ENCODE measurements at regions not wholly inside any gene's neighbourhood (a gene's known extent, or its start where the extent isn't known, plus 50 kb on each side); places are given as distances from the start of the nearest gene placed in this dataset.

DNA sequence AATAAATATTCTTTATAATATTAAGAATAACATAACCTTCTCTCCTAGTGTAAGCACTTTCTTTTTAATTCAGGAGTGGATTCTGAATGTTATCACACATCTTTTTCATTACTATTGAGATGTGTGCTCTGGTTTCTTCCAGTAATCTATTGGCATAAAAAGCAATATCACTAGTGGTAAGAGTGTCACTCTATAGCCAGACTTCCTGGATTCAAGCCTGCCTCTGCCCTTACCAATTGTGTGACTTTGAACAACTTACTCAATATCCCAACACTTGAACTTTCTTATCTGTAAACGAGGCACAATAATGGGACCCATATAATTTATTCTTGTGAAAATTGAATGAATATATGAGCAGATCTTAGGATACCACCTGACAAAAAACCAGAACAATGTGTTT lies 71.0 kb downstream of the SEM1 start:
- Mint-ChIP-seq H3K36me3 (ENCODE audit: low read depth) (no peaks in the 10 kb centered on the region), H3K27me3 (no peaks in the 10 kb centered on the region), H3K4me3 (no peak overlapping the region), H3K9me3 (no peaks in the 10 kb centered on the region), H3K27ac (no peak overlapping the region), H3K4me1 (no peaks in the 10 kb centered on the region)
- ATAC-seq (replicated peaks), result no peak

DNA sequence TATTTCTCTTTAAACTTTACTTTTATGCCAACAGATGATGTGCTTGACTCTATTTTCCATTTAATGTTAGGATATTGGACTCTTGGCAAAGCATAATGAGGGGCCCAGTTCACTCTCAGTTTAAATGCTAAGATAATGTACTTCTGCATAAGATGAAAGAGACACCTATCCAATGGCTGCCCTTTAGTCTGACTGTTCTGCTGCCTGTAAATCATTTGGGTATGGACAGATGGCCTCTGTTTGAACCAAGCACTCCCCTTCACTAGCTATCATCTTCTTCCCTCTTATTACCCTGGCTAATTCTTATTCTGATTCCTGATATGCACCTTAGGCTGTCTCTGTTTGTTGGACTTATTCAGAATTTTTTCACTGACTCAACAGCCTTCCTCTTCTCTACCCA lies 72.1 kb downstream of the SEM1 start:
- Mint-ChIP-seq H3K4me3 (no peak overlapping the region), H3K4me1 (no peaks in the 10 kb centered on the region)
- ATAC-seq (replicated peaks), result no peak

GRCh38 chr7:96636979-96637378 lies 72.7 kb downstream of the SEM1 start:
- H3K4me1 Mint-ChIP-seq, result no peaks in the 10 kb centered on the region
- no peaks in the 10 kb centered on the region for H3K9me3 Mint-ChIP-seq
- no peak overlapping the region for H3K4me3 Mint-ChIP-seq
- no peaks in the 10 kb centered on the region for H3K27me3 Mint-ChIP-seq
- no peak overlapping the region for H3K27ac Mint-ChIP-seq
- ATAC-seq (replicated peaks), result no peak
- H3K36me3 Mint-ChIP-seq (ENCODE audit: low read depth), result no peaks in the 10 kb centered on the region

More for the DNA sequence above, 72.1 kb downstream of the SEM1 start:
- Mint-ChIP-seq H3K36me3 (ENCODE audit: low read depth) (no peaks in the 10 kb centered on the region), H3K27me3 (no peaks in the 10 kb centered on the region), H3K27ac (no peak overlapping the region), H3K9me3 (no peaks in the 10 kb centered on the region)

DNA sequence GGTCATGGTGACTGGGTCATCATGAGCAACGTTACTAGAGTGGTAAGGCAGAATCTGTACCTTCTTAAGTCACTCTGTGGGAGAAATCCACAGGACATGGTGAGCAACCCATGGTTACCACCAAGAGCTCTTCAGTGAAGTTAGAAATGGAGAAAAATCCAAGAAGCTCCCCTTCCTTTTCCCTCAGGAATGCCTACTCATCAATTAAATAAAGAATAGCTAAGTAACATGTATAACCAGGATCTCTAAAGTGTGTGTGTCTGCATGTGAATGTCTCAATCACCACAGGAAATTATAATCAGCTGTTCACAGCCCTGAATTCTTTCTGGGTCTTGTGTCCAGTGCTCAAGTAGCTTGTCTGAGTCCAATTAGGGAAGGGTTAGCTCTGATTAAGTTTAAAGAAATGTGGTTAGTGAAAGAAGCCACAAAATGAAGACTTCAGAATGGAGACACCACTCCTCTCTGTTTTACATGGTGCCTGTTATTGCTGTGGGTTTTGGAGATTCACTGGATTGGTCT lies 73.2 kb downstream of the SEM1 start:
- no peaks in the 10 kb centered on the region for H3K27me3 Mint-ChIP-seq
- no peak overlapping the region for H3K4me3 Mint-ChIP-seq
- no peaks in the 10 kb centered on the region for H3K4me1 Mint-ChIP-seq
- H3K27ac Mint-ChIP-seq, result no peak overlapping the region
- H3K9me3 Mint-ChIP-seq, result no peaks in the 10 kb centered on the region
- ATAC-seq (replicated peaks), result no peak
- no peaks in the 10 kb centered on the region for H3K36me3 Mint-ChIP-seq (ENCODE audit: low read depth)

GRCh38 chr7:96629884-96630283 lies 79.8 kb downstream of the SEM1 start:
- Mint-ChIP-seq H3K27me3 (no peaks in the 10 kb centered on the region), H3K9me3 (peaks cover 15% of the 10 kb centered on the region), H3K36me3 (ENCODE audit: low read depth) (no peaks in the 10 kb centered on the region), H3K4me1 (no peaks in the 10 kb centered on the region), H3K27ac (no peak overlapping the region), H3K4me3 (no peak overlapping the region)
- ATAC-seq (replicated peaks), result no peak

GRCh38 chr7:96624954-96625353 lies 84.7 kb downstream of the SEM1 start:
- H3K4me1 Mint-ChIP-seq, result no peaks in the 10 kb centered on the region

DNA sequence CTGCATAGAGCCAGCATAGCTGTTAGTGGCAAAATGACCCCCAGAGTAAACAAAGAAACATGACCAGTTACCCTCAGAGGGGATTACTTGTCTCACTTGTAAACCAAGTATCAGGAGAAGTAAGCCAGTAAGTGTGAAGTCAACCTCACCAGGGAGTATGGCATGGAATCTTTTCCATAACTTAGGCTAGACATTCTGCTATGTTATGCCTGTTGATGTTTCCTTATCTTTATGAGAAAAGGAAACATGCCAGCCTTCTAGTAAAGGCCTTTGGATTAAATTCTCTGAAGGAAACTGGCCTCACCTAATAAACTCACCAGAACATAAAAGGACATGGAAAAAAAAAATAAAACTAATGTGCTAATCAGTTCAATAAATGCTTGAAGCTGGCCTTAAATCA lies 87.7 kb downstream of the SEM1 start:
- Mint-ChIP-seq H3K9me3 (peaks cover 15% of the 10 kb centered on the region), H3K4me1 (no peaks in the 10 kb centered on the region), H3K27ac (no peak overlapping the region), H3K4me3 (no peak overlapping the region), H3K27me3 (peaks cover 9% of the 10 kb centered on the region), H3K36me3 (ENCODE audit: low read depth) (peaks cover 5% of the 10 kb centered on the region)
- no peak for ATAC-seq (replicated peaks)

More at GRCh38 chr7:96624954-96625353, 84.7 kb downstream of the SEM1 start:
- peaks cover 5% of the 10 kb centered on the region for H3K36me3 Mint-ChIP-seq (ENCODE audit: low read depth)
- ATAC-seq (replicated peaks), result no peak
- no peak overlapping the region for H3K4me3 Mint-ChIP-seq
- H3K27me3 Mint-ChIP-seq, result peaks cover 4% of the 10 kb centered on the region
- H3K27ac Mint-ChIP-seq, result no peak overlapping the region
- H3K9me3 Mint-ChIP-seq, result peaks cover 21% of the 10 kb centered on the region

DNA sequence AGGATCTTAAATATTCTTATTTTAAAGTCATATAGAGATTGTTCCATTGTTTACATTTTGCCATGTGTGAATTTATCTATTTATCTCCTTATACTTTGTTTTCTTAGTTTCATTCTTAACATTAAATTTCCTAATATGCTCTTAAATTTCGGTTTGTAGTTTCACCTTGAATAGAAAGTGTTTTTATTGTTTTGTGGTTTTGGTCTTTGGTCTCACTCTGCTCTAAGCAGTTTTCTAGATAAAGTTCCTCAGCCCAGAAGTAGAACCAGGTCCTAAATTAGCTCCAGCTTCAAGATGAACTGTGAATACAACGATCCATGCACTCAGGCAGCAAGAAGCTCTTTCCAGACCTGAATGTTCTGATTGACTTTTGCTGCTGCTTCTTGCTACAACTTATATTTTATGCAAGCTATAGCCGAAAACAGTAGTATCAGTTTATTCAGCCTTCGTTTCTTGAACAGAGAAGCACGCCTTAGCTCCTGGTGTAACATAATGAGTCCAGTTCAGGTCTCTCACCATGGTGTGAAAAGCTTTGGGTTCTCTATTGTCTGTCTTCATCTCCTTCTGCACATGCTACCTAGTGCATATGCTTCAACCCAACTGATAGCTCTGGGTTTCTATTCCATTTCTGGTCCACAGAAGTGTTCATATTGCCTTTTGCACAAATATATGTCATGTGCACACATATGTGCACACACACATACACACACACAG lies 95.3 kb downstream of the SEM1 start:
- Mint-ChIP-seq H3K4me3 (no peak overlapping the region), H3K4me1 (no peaks in the 10 kb centered on the region), H3K9me3 (peaks cover 17% of the 10 kb centered on the region), H3K27ac (no peak overlapping the region), H3K27me3 (peaks cover 6% of the 10 kb centered on the region), H3K36me3 (ENCODE audit: low read depth) (no peaks in the 10 kb centered on the region)
- no peak for ATAC-seq (replicated peaks)

DNA sequence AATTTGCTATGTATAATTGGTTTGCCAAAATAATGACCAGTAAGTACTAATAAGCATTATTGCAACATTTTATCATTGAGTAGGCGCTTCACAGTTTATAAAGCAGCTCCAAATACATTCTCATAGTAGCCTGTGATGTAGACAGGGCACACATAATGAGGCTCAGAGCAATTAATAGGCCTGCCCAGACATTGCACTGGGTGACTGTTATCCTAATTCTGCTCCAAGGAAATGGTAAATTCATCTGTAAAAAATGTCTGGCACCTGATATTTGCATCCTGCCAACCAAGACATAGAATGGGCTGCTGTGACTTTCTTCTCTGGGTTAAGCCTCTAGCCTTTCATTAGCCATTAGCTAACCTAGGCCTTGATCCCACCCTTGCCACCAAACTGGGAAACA lies 97.6 kb downstream of the SEM1 start:
- H3K4me1 Mint-ChIP-seq, result no peaks in the 10 kb centered on the region
- ATAC-seq (replicated peaks), result no peak
- no peak overlapping the region for H3K4me3 Mint-ChIP-seq
- H3K27ac Mint-ChIP-seq, result no peak overlapping the region
- H3K9me3 Mint-ChIP-seq, result peaks cover 11% of the 10 kb centered on the region
- peaks cover 6% of the 10 kb centered on the region for H3K27me3 Mint-ChIP-seq
- H3K36me3 Mint-ChIP-seq (ENCODE audit: low read depth), result no peaks in the 10 kb centered on the region

GRCh38 chr7:96605045-96605716 lies 104.5 kb downstream of the SEM1 start:
- Mint-ChIP-seq H3K4me1 (no peaks in the 10 kb centered on the region), H3K27ac (no peak overlapping the region), H3K4me3 (no peak overlapping the region), H3K36me3 (ENCODE audit: low read depth) (no peaks in the 10 kb centered on the region), H3K9me3 (peaks cover 3% of the 10 kb centered on the region), H3K27me3 (peaks cover 14% of the 10 kb centered on the region)
- no peak for ATAC-seq (replicated peaks)

GRCh38 chr7:96599288-96599936 lies 110.2 kb downstream of the SEM1 start:
- Mint-ChIP-seq H3K36me3 (ENCODE audit: low read depth) (no peaks in the 10 kb centered on the region), H3K27ac (no peak overlapping the region), H3K27me3 (peaks cover 14% of the 10 kb centered on the region), H3K4me3 (no peak overlapping the region), H3K9me3 (no peaks in the 10 kb centered on the region), H3K4me1 (no peaks in the 10 kb centered on the region)
- no peak for ATAC-seq (replicated peaks)

GRCh38 chr7:96598421-96598820 lies 111.2 kb downstream of the SEM1 start:
- Mint-ChIP-seq H3K36me3 (ENCODE audit: low read depth) (no peaks in the 10 kb centered on the region), H3K4me1 (no peaks in the 10 kb centered on the region), H3K27ac (no peak overlapping the region), H3K27me3 (peaks cover 14% of the 10 kb centered on the region), H3K9me3 (no peaks in the 10 kb centered on the region), H3K4me3 (no peak overlapping the region)
- no peak for ATAC-seq (replicated peaks)

- Mint-ChIP-seq H3K4me1 (no peaks in the 10 kb centered on the region), H3K27ac (no peak overlapping the region), H3K9me3 (no peaks in the 10 kb centered on the region), H3K36me3 (ENCODE audit: low read depth) (no peaks in the 10 kb centered on the region), H3K27me3 (peaks cover 14% of the 10 kb centered on the region), H3K4me3 (no peak overlapping the region)
- ATAC-seq (replicated peaks), result no peak
These were observed 113.4 kb downstream of the SEM1 start for GRCh38 chr7:96596120-96596826.

DNA sequence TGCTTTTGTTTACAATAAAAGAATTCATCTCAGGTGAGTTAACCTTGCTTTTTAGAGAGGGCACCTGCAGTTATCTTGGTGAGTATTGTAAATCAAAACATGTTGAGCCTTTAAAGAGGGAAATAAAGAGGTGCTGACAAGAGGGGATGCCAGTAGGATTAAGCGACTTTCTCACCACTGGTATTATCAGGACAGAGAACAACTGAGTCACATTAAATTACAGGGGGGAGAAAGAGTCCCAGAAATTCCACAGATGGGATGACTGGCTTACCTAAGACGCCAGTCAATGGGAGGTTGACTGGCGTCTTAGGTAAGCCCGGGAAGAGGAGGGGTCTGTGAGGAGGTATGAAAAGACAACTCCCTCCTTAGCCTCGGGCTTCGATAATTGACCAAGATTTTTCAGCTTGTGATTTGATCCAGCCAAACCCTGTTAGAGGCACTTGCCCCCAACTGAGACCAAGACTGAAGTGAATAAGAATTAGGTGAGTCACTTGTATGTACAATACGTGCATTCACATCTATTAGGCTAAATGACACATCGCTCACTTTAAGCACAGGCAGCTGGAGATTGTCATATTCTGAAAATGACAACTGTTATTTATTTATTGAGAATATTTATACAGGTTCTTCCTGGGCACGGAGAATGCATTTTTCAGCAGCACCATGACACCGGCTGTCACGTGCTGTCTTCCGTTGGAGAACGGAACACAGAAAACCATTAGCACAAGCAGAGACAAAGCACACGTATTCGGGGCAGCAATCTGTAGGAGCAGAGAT lies 117.6 kb downstream of the SEM1 start:
- H3K36me3 Mint-ChIP-seq (ENCODE audit: low read depth), result no peaks in the 10 kb centered on the region
- no peak for ATAC-seq (replicated peaks)
- peaks cover 14% of the 10 kb centered on the region for H3K27me3 Mint-ChIP-seq
- H3K27ac Mint-ChIP-seq, result no peak overlapping the region
- no peaks in the 10 kb centered on the region for H3K4me1 Mint-ChIP-seq
- no peak overlapping the region for H3K4me3 Mint-ChIP-seq
- peaks cover 4% of the 10 kb centered on the region for H3K9me3 Mint-ChIP-seq
